Muscle layer of duodenum (tissue), 2 donors: ENCODE measurements at regions not wholly inside any gene's neighbourhood (a gene's known extent, or its start where the extent isn't known, plus 50 kb on each side); places are given as distances from the start of the nearest gene placed in this dataset.

Experiments
- H3K27ac ChIP-seq: one replicate; pipeline ENCODE4 v1.7.0; 2013; ENCODE audit warnings: mild to moderate bottlenecking, low read length
- H3K27me3 ChIP-seq: one replicate; pipeline ENCODE4 v1.7.0; 2013; ENCODE audit warnings: low read depth, mild to moderate bottlenecking, control low read depth, low read length
- H3K36me3 ChIP-seq, 2 donors: one replicate each; pipeline ENCODE4 v1.7.0; 2013; ENCODE audit warnings: low read length in 2 of 2, control low read depth in 1 of 2, mild to moderate bottlenecking in 1 of 2; ENCODE audit not compliant: insufficient read depth in 2 of 2, control insufficient read depth in 1 of 2
- H3K4me1 ChIP-seq, 2 donors: one replicate each; pipeline ENCODE4 v1.7.0; 2013; ENCODE audit warnings: low read length in 2 of 2, mild to moderate bottlenecking in 2 of 2, control low read depth in 1 of 2, moderate library complexity in 1 of 2; ENCODE audit not compliant: insufficient read depth in 2 of 2, control insufficient read depth in 1 of 2
- H3K4me3 ChIP-seq, 2 donors: one replicate each; pipeline ENCODE4 v1.7.0; 2013; ENCODE audit warnings: low read length in 2 of 2, low read depth in 1 of 2, mild to moderate bottlenecking in 1 of 2
- H3K9me3 ChIP-seq, 2 donors: one replicate each; pipeline ENCODE4 v1.7.0; 2013; ENCODE audit warnings: low read length in 2 of 2, control low read depth in 1 of 2, mild to moderate bottlenecking in 1 of 2; ENCODE audit not compliant: control insufficient read depth in 1 of 2
- donor health status: healthy.

DNA sequence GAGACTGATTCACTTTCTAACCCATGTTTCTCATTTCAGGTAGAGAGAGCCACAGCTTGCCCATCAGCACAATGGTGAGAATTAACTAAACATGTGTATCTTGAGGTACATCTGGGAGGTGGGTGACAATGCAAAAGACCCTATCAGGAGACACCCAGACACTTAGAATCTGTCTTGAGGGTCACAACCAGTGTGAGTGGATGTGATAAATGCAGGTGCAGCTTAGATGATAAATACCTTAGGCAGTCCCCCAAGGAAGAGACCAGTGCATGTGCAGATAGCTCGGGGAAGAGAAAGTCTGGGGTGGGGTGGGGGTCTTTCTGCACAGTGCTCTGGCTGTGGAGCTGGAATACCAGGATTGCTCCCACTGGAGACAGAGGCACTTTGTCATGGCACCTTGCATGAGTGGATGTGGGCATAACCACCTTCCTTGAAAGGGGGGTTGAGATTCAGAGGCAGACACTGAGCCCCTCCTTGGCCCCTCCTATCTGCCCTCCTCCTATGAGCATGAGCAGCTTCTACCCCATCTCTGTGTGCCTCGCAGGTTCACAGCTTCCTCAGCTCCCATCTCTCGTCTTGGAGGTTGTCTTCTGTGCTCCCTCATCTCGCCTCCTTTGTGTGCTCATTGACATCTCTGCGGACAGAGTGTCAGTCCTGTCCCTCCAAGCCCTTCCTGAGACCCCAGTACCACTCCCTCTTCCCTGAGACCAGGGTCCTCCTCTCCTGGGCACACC, 349.8 kb downstream of the TCERG1L start:
- H3K27ac ChIP-seq, result no peak overlapping the region
- H3K4me3 ChIP-seq, result no peak overlapping the region
- no peaks in the 10 kb centered on the region for H3K9me3 ChIP-seq
- no peaks in the 10 kb centered on the region for H3K36me3 ChIP-seq
- H3K4me1 ChIP-seq, result no peaks in the 10 kb centered on the region
- no peaks in the 10 kb centered on the region for H3K27me3 ChIP-seq

DNA sequence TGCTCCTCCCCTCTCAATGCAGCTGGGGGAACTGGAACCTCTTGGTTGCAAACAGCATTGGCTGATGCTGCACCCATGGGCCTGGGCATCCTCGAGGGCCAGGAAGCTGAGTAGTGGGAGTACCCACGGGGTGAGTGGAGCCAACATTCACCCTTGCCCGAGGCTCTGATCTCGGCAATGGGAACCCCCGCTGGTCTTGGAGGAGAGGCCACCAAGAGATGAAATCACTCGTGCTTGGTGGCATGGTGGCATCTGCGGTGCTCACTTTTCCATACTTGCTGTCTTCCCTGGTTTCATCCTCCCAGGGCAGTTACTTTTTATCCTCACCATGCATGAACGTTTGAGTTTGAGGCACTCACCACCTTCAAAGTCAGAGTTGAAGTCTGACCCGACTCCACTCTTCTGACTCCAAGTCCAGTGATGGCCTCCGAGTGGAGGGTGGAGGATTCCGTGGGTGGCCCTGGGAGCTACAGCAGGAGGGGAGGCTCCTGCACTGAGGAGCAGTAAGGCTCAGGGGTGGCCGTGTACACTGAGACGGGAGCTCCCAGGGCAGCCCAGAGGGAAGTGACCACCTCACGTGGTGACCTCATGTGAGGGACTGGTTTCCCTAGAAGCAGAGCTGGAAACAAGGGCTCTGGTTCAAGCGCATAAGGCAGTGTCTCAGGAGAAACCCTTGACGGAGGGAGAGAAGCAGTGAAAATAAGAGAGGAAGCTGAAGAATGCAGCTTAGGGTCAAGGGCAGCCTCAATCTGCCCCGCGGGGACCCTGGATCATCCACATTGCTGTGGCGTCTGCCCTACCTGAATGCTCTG, 349.1 kb downstream of the TCERG1L start:
- Histone ChIP-seq H3K9me3 (no peaks in the 10 kb centered on the region), H3K4me3 (no peak overlapping the region), H3K4me1 (no peaks in the 10 kb centered on the region), H3K27me3 (no peaks in the 10 kb centered on the region), H3K27ac (no peak overlapping the region), H3K36me3 (no peaks in the 10 kb centered on the region)

DNA sequence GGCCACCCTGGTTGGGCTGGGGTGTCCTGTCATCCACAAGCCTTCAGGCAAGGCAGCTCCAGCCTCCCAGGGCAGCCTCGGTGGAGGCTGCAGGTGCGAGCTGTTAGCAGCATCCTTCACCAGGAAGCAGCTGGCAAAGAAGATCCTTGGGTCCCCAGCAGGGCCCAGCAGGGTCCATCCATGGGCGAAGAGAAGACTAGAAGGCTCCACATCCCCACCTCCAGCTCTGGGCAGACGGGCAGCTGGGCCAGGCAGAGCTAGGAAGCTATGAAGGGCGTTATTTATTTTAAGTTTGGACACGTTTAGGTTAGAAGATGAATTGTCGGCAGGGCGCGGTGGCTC, 348.5 kb downstream of the TCERG1L start:
- Histone ChIP-seq H3K27me3 (no peaks in the 10 kb centered on the region), H3K4me3 (no peak overlapping the region), H3K4me1 (no peaks in the 10 kb centered on the region), H3K36me3 (no peaks in the 10 kb centered on the region), H3K9me3 (no peaks in the 10 kb centered on the region), H3K27ac (no peak overlapping the region)

DNA sequence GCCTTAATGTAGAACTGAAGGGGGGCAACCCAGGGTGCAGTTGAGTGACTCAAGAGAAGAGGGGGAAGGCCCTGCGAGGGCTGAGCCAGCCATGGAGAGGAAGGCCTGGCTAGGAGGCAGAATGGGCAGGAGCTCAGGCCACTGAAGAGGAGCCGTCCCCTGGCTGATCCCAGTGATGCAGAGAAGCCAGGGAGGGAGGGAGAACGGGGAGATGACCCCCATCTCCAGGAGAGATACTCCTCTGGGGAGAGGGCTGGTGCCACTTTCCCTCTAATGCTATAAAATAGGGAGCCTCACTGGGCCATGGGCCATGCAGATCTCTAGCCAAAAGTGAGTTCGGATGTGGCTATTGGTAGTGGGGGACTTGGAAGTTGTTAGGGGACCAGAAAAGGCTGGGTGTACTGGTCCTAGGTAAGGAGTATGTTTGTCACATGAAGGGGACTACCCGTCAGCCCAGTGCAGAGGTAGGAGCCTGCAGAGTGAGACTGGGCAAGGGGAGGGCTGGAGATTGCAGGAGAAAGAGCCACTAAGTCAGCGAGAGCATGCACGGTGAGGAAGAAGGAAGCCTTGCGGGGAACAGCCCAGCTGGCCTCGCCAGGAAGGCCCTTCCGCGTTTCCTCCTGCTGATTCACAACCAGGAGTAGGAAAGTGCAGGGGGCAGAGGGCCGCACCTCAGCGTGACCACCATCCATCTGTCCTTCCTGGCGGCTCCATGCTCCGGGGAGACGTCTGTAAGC, 347.6 kb downstream of the TCERG1L start:
- no peaks in the 10 kb centered on the region for H3K36me3 ChIP-seq
- H3K27ac ChIP-seq, result no peak overlapping the region
- no peak overlapping the region for H3K4me3 ChIP-seq
- no peaks in the 10 kb centered on the region for H3K27me3 ChIP-seq
- H3K4me1 ChIP-seq, result no peaks in the 10 kb centered on the region
- H3K9me3 ChIP-seq, result no peaks in the 10 kb centered on the region

DNA sequence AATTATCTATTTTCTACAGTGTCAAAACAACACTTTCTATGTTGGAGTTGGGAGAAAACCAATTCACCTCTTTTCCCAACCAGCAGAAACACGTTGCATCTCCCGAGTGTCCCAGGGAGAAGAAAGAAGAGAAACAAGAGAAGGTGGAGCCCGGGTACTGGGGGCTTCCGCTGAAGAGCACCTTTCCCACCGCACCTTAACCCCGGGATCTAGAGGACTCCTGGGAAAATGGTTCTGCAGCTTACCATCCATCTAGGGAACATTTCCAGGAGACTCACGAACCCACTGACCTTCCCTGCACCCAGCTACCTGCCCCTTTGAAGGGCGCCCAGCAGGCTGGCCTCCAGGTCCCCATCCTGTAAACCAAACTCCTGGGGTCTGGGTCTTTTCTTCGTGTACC, 346.8 kb downstream of the TCERG1L start:
- Histone ChIP-seq H3K4me3 (no peak overlapping the region), H3K27ac (no peak overlapping the region), H3K36me3 (no peaks in the 10 kb centered on the region), H3K4me1 (no peaks in the 10 kb centered on the region), H3K9me3 (no peaks in the 10 kb centered on the region), H3K27me3 (no peaks in the 10 kb centered on the region)

DNA sequence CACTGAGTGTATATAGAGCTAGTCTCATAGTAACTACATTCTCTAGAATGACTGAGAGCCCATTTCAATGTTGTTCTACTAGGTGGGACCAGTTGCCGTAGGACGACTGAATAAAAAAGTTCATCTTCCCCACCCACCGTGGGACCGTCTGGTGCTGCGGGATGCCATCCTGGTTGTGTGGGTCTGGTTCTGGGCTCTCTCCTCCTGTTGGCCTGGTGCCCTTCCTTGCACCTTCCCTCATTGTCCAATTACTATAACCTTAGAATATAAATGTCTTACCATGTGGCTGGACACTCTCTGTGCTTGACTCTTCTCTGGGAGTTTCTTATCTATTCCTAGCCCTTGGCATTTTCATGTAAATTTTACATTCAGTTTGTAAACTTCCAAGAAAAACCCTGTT, 344.4 kb downstream of the TCERG1L start:
- Histone ChIP-seq H3K27ac (no peak overlapping the region), H3K4me1 (no peaks in the 10 kb centered on the region), H3K4me3 (no peak overlapping the region), H3K9me3 (no peaks in the 10 kb centered on the region), H3K36me3 (no peaks in the 10 kb centered on the region), H3K27me3 (no peaks in the 10 kb centered on the region)

DNA sequence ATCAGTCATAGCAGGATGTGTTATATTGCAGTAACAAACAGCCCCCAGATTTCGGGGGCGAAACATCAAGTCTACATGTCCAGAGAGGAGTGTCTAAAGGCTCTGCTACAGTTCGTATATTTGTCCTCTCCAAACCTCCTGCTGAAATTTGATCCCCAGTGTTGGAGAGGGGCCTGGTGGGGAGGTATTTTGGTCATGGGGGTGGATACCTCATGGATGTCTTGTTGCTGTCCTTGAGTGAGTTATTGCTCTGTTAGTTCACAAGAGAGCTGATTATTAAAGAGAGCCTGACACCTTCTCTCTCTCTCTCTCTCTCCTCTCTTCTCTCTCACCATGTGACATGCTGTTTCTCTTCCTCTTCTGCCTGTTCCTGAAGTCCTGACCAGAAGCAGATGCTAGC, 343.7 kb downstream of the TCERG1L start:
- Histone ChIP-seq H3K27ac (no peak overlapping the region), H3K4me3 (no peak overlapping the region), H3K4me1 (no peaks in the 10 kb centered on the region), H3K9me3 (no peaks in the 10 kb centered on the region), H3K27me3 (no peaks in the 10 kb centered on the region), H3K36me3 (no peaks in the 10 kb centered on the region)

DNA sequence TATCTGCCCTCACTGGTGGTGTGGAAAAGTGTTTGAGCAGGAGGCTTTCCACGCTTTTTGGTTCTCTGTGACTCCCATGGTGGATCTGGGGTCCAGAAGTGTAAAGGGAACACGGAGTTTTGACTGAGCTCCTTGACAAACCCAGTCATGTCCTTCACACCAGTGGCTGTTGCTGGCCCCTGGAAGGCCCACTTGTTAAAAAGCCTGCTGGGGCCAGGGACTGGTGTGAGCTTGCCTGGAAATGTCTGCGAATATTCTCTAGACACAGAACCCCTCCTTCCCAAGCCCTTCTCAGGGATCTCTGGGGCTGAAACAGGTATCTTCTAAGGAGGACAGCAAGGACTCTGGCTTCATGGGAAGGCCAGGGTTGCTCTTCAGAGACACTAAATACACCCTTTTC, 343.0 kb downstream of the TCERG1L start:
- no peaks in the 10 kb centered on the region for H3K36me3 ChIP-seq
- H3K27ac ChIP-seq, result no peak overlapping the region
- no peaks in the 10 kb centered on the region for H3K4me1 ChIP-seq
- no peak overlapping the region for H3K4me3 ChIP-seq
- no peaks in the 10 kb centered on the region for H3K9me3 ChIP-seq
- H3K27me3 ChIP-seq, result no peaks in the 10 kb centered on the region

DNA sequence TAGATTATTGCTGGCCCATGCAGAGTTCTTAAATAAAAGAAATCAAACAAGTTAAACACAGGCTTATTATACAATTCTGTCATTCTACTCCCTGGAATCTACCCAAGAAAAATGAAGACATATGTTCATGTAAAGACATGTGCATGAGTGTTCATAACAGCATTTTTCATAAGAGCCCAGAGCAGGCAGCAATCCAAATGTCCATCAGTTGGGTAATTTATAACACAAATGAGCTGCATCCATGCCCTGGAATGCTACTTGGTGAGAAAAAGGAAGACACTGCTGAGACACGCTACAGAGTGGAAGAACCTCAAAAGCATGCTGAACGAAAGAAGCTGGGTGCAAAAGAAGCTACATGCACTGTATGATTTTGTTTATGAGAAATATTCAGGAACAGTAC, 342.6 kb downstream of the TCERG1L start:
- no peaks in the 10 kb centered on the region for H3K36me3 ChIP-seq
- H3K4me3 ChIP-seq, result no peak overlapping the region
- no peaks in the 10 kb centered on the region for H3K4me1 ChIP-seq
- H3K27ac ChIP-seq, result no peak overlapping the region
- no peaks in the 10 kb centered on the region for H3K27me3 ChIP-seq
- no peaks in the 10 kb centered on the region for H3K9me3 ChIP-seq

DNA sequence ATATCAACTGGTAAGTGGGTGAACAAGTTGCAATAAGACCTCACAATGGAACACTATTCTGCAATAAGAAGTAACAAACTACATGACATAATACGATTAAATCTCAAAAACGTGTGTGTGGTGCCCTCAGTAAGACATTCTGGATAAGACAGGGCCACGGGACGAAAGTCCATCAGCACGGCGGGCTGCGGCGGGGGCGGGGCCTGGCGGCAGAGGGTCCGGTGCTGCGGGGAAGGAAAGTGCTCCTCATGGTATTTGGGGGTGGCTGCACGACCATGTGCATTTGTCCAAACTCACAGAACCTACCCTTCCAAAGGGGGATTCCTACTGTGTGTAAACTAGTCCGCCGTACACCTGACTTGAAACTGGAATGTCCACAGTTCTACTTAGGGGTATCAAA, 341.8 kb downstream of the TCERG1L start:
- H3K27me3 ChIP-seq, result no peaks in the 10 kb centered on the region
- no peak overlapping the region for H3K4me3 ChIP-seq
- no peak overlapping the region for H3K27ac ChIP-seq
- no peaks in the 10 kb centered on the region for H3K4me1 ChIP-seq
- no peaks in the 10 kb centered on the region for H3K9me3 ChIP-seq
- H3K36me3 ChIP-seq, result no peaks in the 10 kb centered on the region

DNA sequence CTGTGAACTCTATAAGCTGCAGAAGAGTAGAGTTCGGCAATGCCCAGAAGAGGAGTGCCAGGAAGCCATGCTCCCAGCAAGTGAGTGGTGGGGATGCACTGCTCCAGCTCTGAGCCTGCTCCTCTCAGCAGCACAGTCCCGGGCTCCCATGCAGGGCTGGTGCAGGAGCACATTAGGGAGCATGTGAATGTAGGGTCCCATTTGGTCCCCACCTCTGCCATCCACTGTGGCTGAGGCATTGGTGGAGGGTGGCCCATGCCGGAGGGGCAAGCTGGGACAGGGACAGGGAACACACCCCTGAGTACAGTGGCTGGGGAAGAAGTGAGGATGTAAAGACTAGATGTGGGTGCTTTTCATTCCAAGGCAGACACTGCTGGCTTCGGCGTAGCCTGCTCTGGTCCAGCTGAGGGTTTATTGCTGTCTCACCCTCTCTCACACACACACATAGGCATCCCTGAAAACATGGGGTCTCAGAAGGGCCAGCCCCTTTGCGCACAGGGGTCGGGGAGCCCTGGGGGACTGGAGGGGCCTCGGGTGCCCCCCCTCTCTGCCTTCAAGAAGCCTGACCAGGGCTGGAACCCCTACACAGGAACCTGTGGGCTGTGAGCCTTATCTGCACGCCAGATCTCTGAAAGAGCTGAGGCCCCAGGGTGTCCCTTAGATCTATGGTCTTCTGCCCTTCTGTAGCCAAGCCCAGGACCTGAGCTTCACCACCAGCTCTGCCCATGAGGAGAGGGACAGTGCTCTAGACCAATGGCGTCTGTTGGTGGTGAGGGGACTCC, 341.0 kb downstream of the TCERG1L start:
- no peaks in the 10 kb centered on the region for H3K4me1 ChIP-seq
- H3K4me3 ChIP-seq, result no peak overlapping the region
- H3K36me3 ChIP-seq, result no peaks in the 10 kb centered on the region
- H3K9me3 ChIP-seq, result no peaks in the 10 kb centered on the region
- no peaks in the 10 kb centered on the region for H3K27me3 ChIP-seq
- H3K27ac ChIP-seq, result no peak overlapping the region
